GM19468 (cell line): ENCODE measurements at regions not wholly inside any gene's neighbourhood (a gene's known extent, or its start where the extent isn't known, plus 50 kb on each side); places are given as distances from the start of the nearest gene placed in this dataset.

ENCODE experiments used
- ATAC-seq: cut with Tn5 transposase; IDR thresholded peaks from one replicate; pipeline ENCODE4 v1.9.1; 2021; ENCODE audit warnings: mild to moderate bottlenecking, moderate library complexity, moderate number of reproducible peaks; ENCODE audit not compliant: unreplicated experiment; ENCODE audit errors: extremely low read depth

- ATAC-seq = no peak
Observed at GRCh38 chr2:121160366-121160765, 124.6 kb downstream of the TFCP2L1 start.

GRCh38 chr2:121161272-121161671, 123.7 kb downstream of the TFCP2L1 start:
- ATAC-seq = no peak

- ATAC-seq = no peak
Observed at GRCh38 chr2:121162893-121163292, 122.1 kb downstream of the TFCP2L1 start.

GRCh38 chr2:121164042-121164441, 121.0 kb downstream of the TFCP2L1 start:
- no peak for ATAC-seq

GRCh38 chr2:121165038-121165542, 119.9 kb downstream of the TFCP2L1 start:
- no peak for ATAC-seq
